LNCAP (cell line): ENCODE measurements at regions not wholly inside any gene's neighbourhood (a gene's known extent, or its start where the extent isn't known, plus 50 kb on each side); places are given as distances from the start of the nearest gene placed in this dataset.

Source experiments
- TF ChIP-seq, protein P1 (sequence below): fragments of 450-650 bp; IDR thresholded peaks from 2 replicates; pipeline ENCODE4 v1.5.1; 2017; ENCODE audit warnings: mild to moderate bottlenecking

DNA sequence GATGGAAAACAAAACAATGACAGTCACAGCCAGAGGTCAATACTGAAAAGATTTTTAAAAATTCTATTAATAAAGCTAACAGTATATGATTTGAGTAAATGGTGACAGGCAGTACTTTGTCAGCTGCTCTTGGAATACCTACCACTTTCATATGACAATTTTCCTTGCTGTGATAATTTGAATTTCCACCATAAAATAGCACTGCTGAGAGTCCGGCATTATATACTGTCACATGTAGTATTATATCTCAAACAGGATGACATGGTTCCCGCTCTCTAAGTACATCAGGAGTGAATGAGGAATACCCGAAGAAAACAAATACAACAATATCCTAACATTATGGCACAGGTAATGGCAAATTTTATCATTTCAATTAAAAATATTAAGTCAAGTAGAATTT, 146.8 kb upstream of the TMPRSS15 start:
- TF ChIP-seq, protein P1, sequence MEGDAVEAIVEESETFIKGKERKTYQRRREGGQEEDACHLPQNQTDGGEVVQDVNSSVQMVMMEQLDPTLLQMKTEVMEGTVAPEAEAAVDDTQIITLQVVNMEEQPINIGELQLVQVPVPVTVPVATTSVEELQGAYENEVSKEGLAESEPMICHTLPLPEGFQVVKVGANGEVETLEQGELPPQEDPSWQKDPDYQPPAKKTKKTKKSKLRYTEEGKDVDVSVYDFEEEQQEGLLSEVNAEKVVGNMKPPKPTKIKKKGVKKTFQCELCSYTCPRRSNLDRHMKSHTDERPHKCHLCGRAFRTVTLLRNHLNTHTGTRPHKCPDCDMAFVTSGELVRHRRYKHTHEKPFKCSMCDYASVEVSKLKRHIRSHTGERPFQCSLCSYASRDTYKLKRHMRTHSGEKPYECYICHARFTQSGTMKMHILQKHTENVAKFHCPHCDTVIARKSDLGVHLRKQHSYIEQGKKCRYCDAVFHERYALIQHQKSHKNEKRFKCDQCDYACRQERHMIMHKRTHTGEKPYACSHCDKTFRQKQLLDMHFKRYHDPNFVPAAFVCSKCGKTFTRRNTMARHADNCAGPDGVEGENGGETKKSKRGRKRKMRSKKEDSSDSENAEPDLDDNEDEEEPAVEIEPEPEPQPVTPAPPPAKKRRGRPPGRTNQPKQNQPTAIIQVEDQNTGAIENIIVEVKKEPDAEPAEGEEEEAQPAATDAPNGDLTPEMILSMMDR, result no peak

DNA sequence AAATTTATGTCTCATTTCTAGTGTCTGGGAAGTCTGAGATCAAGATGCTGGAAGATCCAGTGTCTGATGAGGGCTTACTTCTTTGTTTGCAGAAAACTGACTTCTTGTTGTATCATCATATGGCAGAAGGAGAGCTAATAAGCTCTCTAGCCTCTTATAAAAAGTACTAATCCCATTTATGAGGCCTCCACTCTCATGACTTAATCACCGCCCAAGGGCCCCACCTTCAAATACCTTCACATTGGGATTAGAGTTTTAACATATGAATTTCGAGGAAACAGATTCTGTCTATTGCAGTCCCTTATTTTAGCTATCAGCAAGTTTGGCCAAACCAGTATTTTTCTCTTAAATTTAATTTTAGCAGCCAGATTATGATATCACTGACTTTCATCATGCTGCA, 150.2 kb upstream of the TMPRSS15 start:
- TF ChIP-seq, protein P1, result no peak

GRCh38 chr21:18588001-18588662, 184.5 kb upstream of the TMPRSS15 start:
- TF ChIP-seq, protein P1, result no peak

- TF ChIP-seq, protein P1, result no peak
Measured at GRCh38 chr21:18601146-18601545, 197.6 kb upstream of the TMPRSS15 start.

DNA sequence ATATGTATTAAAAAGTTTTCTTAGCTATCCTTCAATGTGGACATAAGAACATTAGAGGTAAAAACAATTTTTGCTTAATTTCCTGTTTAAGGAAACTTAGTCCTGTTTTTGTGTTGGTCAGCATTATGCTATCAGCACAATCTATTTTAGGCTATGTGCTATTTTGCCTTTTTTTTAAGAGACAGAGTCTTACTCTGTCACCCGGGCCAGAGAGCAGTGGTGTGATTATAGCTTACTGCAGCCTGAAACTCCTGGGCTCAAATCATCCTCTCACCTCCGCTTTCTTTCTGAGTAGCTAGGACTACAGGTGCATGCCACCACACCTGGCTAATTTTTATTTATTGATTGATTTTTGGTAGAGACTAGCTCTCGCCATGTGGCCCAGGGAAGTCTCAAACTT, 199.1 kb upstream of the TMPRSS15 start:
- TF ChIP-seq, protein P1, result no peak

DNA sequence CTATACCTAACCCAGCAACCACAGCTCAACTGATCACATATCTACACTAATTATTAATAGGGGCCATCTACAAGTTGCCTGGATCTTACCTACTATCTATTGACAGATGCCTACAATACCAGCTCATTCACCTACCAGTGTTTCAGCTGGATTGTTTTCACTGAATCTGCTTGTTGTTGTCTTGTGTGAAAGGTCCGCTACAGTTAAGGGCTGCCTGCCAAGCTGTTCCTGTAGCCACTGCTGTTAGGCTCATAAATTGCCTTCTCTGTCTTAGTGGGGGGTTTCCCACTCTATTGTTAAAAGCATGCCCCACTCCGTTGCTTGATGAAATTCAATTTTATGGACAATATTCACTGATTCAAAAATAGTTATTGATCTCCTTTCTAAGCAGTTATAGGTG, 199.7 kb upstream of the TMPRSS15 start:
- TF ChIP-seq, protein P1, result no peak

- TF ChIP-seq, protein P1, result no peak
Measured at GRCh38 chr21:18603980-18604379, 200.4 kb upstream of the TMPRSS15 start.

DNA sequence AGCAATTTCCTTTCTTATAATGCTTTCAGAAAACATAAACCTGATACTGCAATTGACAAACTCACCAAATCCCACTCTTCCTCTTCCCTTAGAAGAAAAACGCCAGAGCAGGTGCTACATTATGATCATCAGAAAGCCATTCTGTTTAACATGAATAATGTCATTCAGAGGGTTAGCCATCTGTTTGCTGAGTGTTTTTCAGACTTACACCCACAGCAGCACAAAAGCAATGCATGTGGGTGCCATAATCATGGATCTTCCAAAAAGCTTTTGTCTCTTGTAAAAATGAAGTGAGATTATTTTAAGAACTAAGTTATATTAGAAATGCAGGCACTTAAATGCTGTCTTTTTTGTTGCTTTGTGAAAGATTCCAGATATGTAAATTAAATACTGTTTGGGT, 204.6 kb upstream of the TMPRSS15 start:
- TF ChIP-seq, protein P1, result no peak
